ENCODE measurements at regions not wholly inside any gene's neighbourhood (a gene's known extent, or its start where the extent isn't known, plus 50 kb on each side); places are given as distances from the start of the nearest gene placed in this dataset.

- TF ChIP-seq CBX8 (IDR thresholded peaks at IDR 0.05) = no peak
- TF ChIP-seq, protein P1, sequence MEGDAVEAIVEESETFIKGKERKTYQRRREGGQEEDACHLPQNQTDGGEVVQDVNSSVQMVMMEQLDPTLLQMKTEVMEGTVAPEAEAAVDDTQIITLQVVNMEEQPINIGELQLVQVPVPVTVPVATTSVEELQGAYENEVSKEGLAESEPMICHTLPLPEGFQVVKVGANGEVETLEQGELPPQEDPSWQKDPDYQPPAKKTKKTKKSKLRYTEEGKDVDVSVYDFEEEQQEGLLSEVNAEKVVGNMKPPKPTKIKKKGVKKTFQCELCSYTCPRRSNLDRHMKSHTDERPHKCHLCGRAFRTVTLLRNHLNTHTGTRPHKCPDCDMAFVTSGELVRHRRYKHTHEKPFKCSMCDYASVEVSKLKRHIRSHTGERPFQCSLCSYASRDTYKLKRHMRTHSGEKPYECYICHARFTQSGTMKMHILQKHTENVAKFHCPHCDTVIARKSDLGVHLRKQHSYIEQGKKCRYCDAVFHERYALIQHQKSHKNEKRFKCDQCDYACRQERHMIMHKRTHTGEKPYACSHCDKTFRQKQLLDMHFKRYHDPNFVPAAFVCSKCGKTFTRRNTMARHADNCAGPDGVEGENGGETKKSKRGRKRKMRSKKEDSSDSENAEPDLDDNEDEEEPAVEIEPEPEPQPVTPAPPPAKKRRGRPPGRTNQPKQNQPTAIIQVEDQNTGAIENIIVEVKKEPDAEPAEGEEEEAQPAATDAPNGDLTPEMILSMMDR (IDR thresholded peaks at IDR 0.05) = no peak
- no peak for TF ChIP-seq SREBF2 (IDR thresholded peaks at IDR 0.05)
- no peak for TF ChIP-seq NPAS2 (CRISPR knock-in tag; IDR thresholded peaks at IDR 0.05; ENCODE audit: borderline replicate concordance)
- no peak for TF ChIP-seq EP300 (IDR thresholded peaks at IDR 0.05)
- TF ChIP-seq, protein P2, sequence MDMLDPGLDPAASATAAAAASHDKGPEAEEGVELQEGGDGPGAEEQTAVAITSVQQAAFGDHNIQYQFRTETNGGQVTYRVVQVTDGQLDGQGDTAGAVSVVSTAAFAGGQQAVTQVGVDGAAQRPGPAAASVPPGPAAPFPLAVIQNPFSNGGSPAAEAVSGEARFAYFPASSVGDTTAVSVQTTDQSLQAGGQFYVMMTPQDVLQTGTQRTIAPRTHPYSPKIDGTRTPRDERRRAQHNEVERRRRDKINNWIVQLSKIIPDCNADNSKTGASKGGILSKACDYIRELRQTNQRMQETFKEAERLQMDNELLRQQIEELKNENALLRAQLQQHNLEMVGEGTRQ (IDR thresholded peaks at IDR 0.05) = no peak
- no peak for TF ChIP-seq POLR2A (IDR thresholded peaks at IDR 0.05; ENCODE audit: low read length)
These were observed 569.0 kb upstream of the B3GALT2 start for GRCh38 chr1:193755441-193755840.

Data from A549 (cell line).